ENCODE measurements at regions not wholly inside any gene's neighbourhood (a gene's known extent, or its start where the extent isn't known, plus 50 kb on each side); places are given as distances from the start of the nearest gene placed in this dataset.

- DNase-seq (ENCODE audit: low read depth, low spot score), result no peak
- Histone ChIP-seq H3K36me3 (ENCODE audit: control insufficient read depth in 2 of 2, extremely low read depth in 1 of 2, insufficient read depth in 2 of 2, low read length in 2 of 2) (no peaks in the 10 kb centered on the region), H3K9me1 (replicated peaks; ENCODE audit: control insufficient read depth, extremely low read depth, insufficient read depth, low read length) (no peaks in the 10 kb centered on the region), H3K27ac (ENCODE audit: insufficient read depth, low read depth, low read length) (no peak overlapping the region), H3K9ac (replicated peaks; ENCODE audit: extremely low read depth, insufficient read depth, low read length) (no peak overlapping the region), H3K9me3 (replicated peaks; ENCODE audit: control insufficient read depth, insufficient read depth, low read length) (peaks cover 3% of the 10 kb centered on the region), H2AFZ (ENCODE audit: low read depth, low read length) (no peak overlapping the region), H3K4me2 (ENCODE audit: insufficient read depth, low read length) (no peak overlapping the region), H4K20me1 (replicated peaks; ENCODE audit: control insufficient read depth, extremely low read depth, insufficient read depth, low read length) (no peaks in the 10 kb centered on the region), H3K27me3 (ENCODE audit: control insufficient read depth in 2 of 2, insufficient read depth in 2 of 2, low read length in 2 of 2) (no peaks in the 10 kb centered on the region), H3K4me3 (replicated peaks in 1 of 3; ENCODE audit: insufficient read depth in 1 of 3, low read depth in 1 of 3, low read length in 3 of 3) (no peak overlapping the region), H3K4me1 (ENCODE audit: control insufficient read depth, extremely low read depth, insufficient read depth, low read length) (no peaks in the 10 kb centered on the region), H3K79me2 (ENCODE audit: control insufficient read depth, insufficient read depth, low read length) (no peaks in the 10 kb centered on the region)
- ChIA-PET POLR2A (no interaction called here), CTCF (no interaction called here)
- BruUV-seq (replicated peaks), result no TSS peak
- TF ChIP-seq CTCF (IDR thresholded peaks at IDR 0.05; ENCODE audit: extremely low read depth in 1 of 2, insufficient read depth in 1 of 2, low read depth in 1 of 2, low read length in 2 of 2) (no peak), POLR2A (IDR thresholded peaks at IDR 0.05; ENCODE audit: low read depth, low read length) (no peak), POLR2AphosphoS5 (IDR thresholded peaks at IDR 0.05; ENCODE audit: insufficient read depth, low read depth, low read length) (no peak), FOS (IDR thresholded peaks at IDR 0.05; ENCODE audit: borderline replicate concordance, insufficient read depth, low read length) (no peak), JUN (IDR thresholded peaks at IDR 0.05; ENCODE audit: borderline replicate concordance, insufficient read depth, insufficient read length, low read depth) (no peak), EZH2 (IDR thresholded peaks at IDR 0.05; ENCODE audit: borderline replicate concordance, low read depth, low read length, severe bottlenecking) (no peak), GATA2 (IDR thresholded peaks at IDR 0.05; ENCODE audit: insufficient read depth, insufficient read length, low read depth, low read length) (no peak), MYC (IDR thresholded peaks at IDR 0.05; ENCODE audit: low read depth, low read length) (no peak)
- TF ChIP-seq, protein P1, sequence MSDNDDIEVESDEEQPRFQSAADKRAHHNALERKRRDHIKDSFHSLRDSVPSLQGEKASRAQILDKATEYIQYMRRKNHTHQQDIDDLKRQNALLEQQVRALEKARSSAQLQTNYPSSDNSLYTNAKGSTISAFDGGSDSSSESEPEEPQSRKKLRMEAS (IDR thresholded peaks at IDR 0.05; ENCODE audit: insufficient read depth, insufficient read length), result no peak
- intact Hi-C loops (cut with micrococcal nuclease) (no loop called here), dilution Hi-C loops (cut with MboI; ENCODE audit: extremely low pct_ligation_motif_present, low sequenced_read_pairs) (no loop called here)
- FAIRE-seq, result no peak
These were observed 192.6 kb upstream of the IRX4 start for GRCh38 chr5:2075365-2075764.

Measured in endothelial cell of umbilical vein (primary cell).